Right cardiac atrium (tissue), 5 donors: ENCODE measurements at regions not wholly inside any gene's neighbourhood (a gene's known extent, or its start where the extent isn't known, plus 50 kb on each side); places are given as distances from the start of the nearest gene placed in this dataset.
"Not testable (repeated sequence)": the region's sequence is repeated elsewhere in the genome, so short reads cannot be mapped to it uniquely, and the experiment has no call there.

Experiments
- ATAC-seq, 2 donors: fragments of 200-7000 bp; cut with Tn5 transposase; one replicate each; pipeline versions ENCODE4 v1.8.0 to v1.9.1; 2020; ENCODE audit warnings: moderate library complexity in 2 of 2, mild to moderate bottlenecking in 1 of 2
- DNase-seq, 3 donors: peaks; one replicate each; pipeline ENCODE4 v3.0.0-alpha.2; 2020
- H3K27ac ChIP-seq: one replicate; pipeline ENCODE4 v1.5.1; 2013; ENCODE audit warnings: mild to moderate bottlenecking, low read length, control low read depth, moderate library complexity
- H3K27me3 ChIP-seq: one replicate; pipeline ENCODE4 v1.6.1; 2013; ENCODE audit not compliant: control insufficient read depth, insufficient read depth
- H3K4me1 ChIP-seq: one replicate; pipeline ENCODE4 v1.6.1; 2013; ENCODE audit warnings: low read length; ENCODE audit not compliant: control insufficient read depth, insufficient read depth
- H3K4me3 ChIP-seq: one replicate; pipeline ENCODE4 v1.5.1; 2013; ENCODE audit warnings: low read length, control low read depth
- H3K9me3 ChIP-seq: one replicate; pipeline ENCODE4 v1.6.1; 2013; ENCODE audit warnings: low read length; ENCODE audit not compliant: control insufficient read depth
- WGBS: extraction: QIAGEN DNeasy Blood & Tissue Kit; methylation state at CpG from one replicate; pipeline ENCODE4 v1.1.7; 2013; 5-methylcytosine and 5-hydroxymethylcytosine counted together
- intact Hi-C, 4 donors: fragments of 100-400 bp; cut with DNase I; formaldehyde crosslinking; loops; one replicate each; pipeline versions ENCODE4 v1.11.0 to v1.14.0; 2022 to 2023
- donor health status: healthy with polysubstance abuse.
- donor health status: DM: no; HTN: yes; CAD: no.
- donor health status: DM: no; HTN: no; CAD: no.
- donor health status: DM: no; HTN: yes; CAD: no; lungs with severe emphysema.
- donor health status: DM: yes; HTN: yes; CAD: no.

- WGBS = 95% methylated on average over 7 of the region's 10 CpGs
- H3K9me3 ChIP-seq, H3K27ac ChIP-seq, DNase-seq, ATAC-seq, intact Hi-C loops, H3K27me3 ChIP-seq, H3K4me3 ChIP-seq, H3K4me1 ChIP-seq: not testable (repeated sequence)
Measured at GRCh38 chr2:111292232-111292968, 171.7 kb downstream of the BCL2L11 start.

GRCh38 chr2:111294699-111295098 is 174.0 kb downstream of the BCL2L11 start:
- H3K4me1 ChIP-seq, intact Hi-C loops, H3K27ac ChIP-seq, H3K9me3 ChIP-seq, ATAC-seq, DNase-seq, H3K27me3 ChIP-seq, H3K4me3 ChIP-seq: not testable (repeated sequence)
- 91% methylated on average over 3 of the region's 7 CpGs for WGBS

- 90% methylated on average over 5 of the region's 6 CpGs for WGBS
- H3K4me1 ChIP-seq, ATAC-seq, H3K9me3 ChIP-seq, DNase-seq, intact Hi-C loops, H3K27me3 ChIP-seq, H3K4me3 ChIP-seq, H3K27ac ChIP-seq: not testable (repeated sequence)
Measured at GRCh38 chr2:111296122-111296804, 175.5 kb downstream of the BCL2L11 start.

- ATAC-seq = not testable (repeated sequence)
Measured at GRCh38 chr2:111297128-111297527, 176.4 kb downstream of the BCL2L11 start.

GRCh38 chr2:111298927-111299326 is 178.2 kb downstream of the BCL2L11 start:
- H3K27ac ChIP-seq, DNase-seq, H3K4me3 ChIP-seq, ATAC-seq, H3K9me3 ChIP-seq, H3K4me1 ChIP-seq, intact Hi-C loops, H3K27me3 ChIP-seq: not testable (repeated sequence)
- 97% methylated on average over 3 of the region's 3 CpGs for WGBS

More at GRCh38 chr2:111297128-111297527, 176.4 kb downstream of the BCL2L11 start:
- H3K4me3 ChIP-seq, H3K4me1 ChIP-seq, H3K9me3 ChIP-seq, DNase-seq, H3K27me3 ChIP-seq, H3K27ac ChIP-seq, intact Hi-C loops: not testable (repeated sequence)

GRCh38 chr2:111299635-111300034 is 178.9 kb downstream of the BCL2L11 start:
- H3K27me3 ChIP-seq, H3K4me1 ChIP-seq, H3K4me3 ChIP-seq, intact Hi-C loops, H3K27ac ChIP-seq, H3K9me3 ChIP-seq, ATAC-seq, DNase-seq: not testable (repeated sequence)
- WGBS = 93% methylated on average over 2 of the region's 2 CpGs

- no CpG with 5 or more reads among the region's 3 CpGs for whole genome bisulfite sequencing
- ATAC-seq, H3K4me3 ChIP-seq, DNase-seq, H3K4me1 ChIP-seq, H3K27me3 ChIP-seq, intact Hi-C loops, H3K27ac ChIP-seq, H3K9me3 ChIP-seq: not testable (repeated sequence)
Measured at GRCh38 chr2:111301677-111302076, 181.0 kb downstream of the BCL2L11 start.

GRCh38 chr2:111302397-111303218 is 181.9 kb downstream of the BCL2L11 start:
- 47% methylated on average over 6 of the region's 7 CpGs for WGBS
- H3K27ac ChIP-seq, H3K27me3 ChIP-seq, H3K4me3 ChIP-seq, intact Hi-C loops, H3K4me1 ChIP-seq, ATAC-seq, H3K9me3 ChIP-seq, DNase-seq: not testable (repeated sequence)

GRCh38 chr2:111307302-111307701 is 186.6 kb downstream of the BCL2L11 start:
- intact Hi-C loops, H3K27ac ChIP-seq, H3K27me3 ChIP-seq, H3K4me1 ChIP-seq, H3K4me3 ChIP-seq, H3K9me3 ChIP-seq, DNase-seq, ATAC-seq: not testable (repeated sequence)
- 91% methylated on average over 3 of the region's 3 CpGs for WGBS

- ATAC-seq, intact Hi-C loops: not testable (repeated sequence)
Measured at GRCh38 chr2:111309231-111310075, 188.7 kb downstream of the BCL2L11 start.

More at GRCh38 chr2:111309231-111310075, 188.7 kb downstream of the BCL2L11 start:
- H3K27ac ChIP-seq, H3K9me3 ChIP-seq, H3K4me1 ChIP-seq, H3K4me3 ChIP-seq, DNase-seq, H3K27me3 ChIP-seq: not testable (repeated sequence)
- WGBS = 85% methylated on average over 5 of the region's 6 CpGs
